ENCODE measurements at regions not wholly inside any gene's neighbourhood (a gene's known extent, or its start where the extent isn't known, plus 50 kb on each side); places are given as distances from the start of the nearest gene placed in this dataset.
"Not testable (repeated sequence)": the region's sequence is repeated elsewhere in the genome, so short reads cannot be mapped to it uniquely, and the experiment has no call there.

DNA sequence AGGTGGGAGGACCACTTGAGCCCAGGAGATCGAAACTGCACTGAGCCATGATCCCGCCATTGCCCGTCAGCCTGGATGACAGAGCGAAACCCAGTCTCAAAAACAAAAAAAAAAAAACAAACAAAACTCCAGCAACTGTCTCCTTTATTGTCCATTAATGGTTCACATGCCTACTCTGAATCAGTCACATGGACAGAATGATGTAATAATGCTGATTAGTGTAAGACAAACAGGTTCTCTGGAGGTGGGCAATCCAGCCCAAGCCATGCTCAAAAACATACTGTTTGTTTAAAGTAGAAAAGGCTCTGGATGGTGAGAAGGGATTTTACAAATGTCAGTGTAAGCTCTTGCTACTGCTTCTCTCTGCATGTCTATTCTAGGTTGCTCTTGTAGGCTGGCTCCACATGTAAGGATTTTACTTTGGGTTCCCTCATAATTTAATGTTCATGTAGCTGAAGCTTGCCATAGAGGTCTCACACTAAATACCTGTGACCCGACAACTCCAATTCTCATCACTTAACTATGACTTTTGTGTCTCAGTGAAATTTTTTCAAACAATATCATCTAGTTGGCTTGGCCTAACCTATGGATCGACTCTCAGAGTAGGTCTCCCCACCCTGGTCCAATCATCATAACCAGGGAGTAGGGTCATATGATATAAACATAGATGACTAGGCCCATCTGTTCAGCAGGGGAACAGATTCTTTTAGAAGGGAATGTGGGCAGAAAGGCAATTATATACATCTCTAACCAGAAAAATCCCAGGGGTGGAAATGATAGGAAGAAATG is 83.9 kb upstream of the SLC39A10 start:
- no peak overlapping the region for H3K4me3 ChIP-seq
- H3K27ac ChIP-seq: no peak overlapping the region
- BruUV-seq (replicated peaks): no TSS peak
- no peak overlapping the region for H3K4me2 ChIP-seq
- H3K79me2 ChIP-seq (ENCODE audit: low read depth): no peaks in the 10 kb centered on the region
- H2AFZ ChIP-seq: no peak overlapping the region
- H3F3A ChIP-seq (ENCODE audit: insufficient read depth, low read depth): no peaks in the 10 kb centered on the region
- ChIA-PET CTCF (no interaction called here), POLR2A (ENCODE audit: unreplicated experiment) (no interaction called here)
- H3K27me3 ChIP-seq (ENCODE audit: insufficient read depth, low read depth): no peaks in the 10 kb centered on the region
- H3K36me3 ChIP-seq (ENCODE audit: low read depth): no peaks in the 10 kb centered on the region
- H3K9me2 ChIP-seq (ENCODE audit: insufficient read depth): no peaks in the 10 kb centered on the region
- H3K4me1 ChIP-seq (replicated peaks; ENCODE audit: insufficient read depth): peaks cover 10% of the 10 kb centered on the region
- intact Hi-C loops (cut with micrococcal nuclease; ENCODE audit: unreplicated experiment): no loop called here
- no peak for DNase-seq
- H3K9me3 ChIP-seq (ENCODE audit: insufficient read depth, low read depth): no peaks in the 10 kb centered on the region
- H4K20me1 ChIP-seq (ENCODE audit: insufficient read depth): no peaks in the 10 kb centered on the region
- TF ChIP-seq CTCF (conservative IDR thresholded peaks at IDR 0.05): no peak
- TF ChIP-seq EZH2 (IDR thresholded peaks at IDR 0.05; ENCODE audit: low read depth): no peak

- H3K36me3 ChIP-seq (ENCODE audit: low read depth): no peaks in the 10 kb centered on the region
- no TSS peak for BruUV-seq (replicated peaks)
- ChIA-PET POLR2A (ENCODE audit: unreplicated experiment) (no interaction called here), CTCF (no interaction called here)
- no peaks in the 10 kb centered on the region for H3K9me2 ChIP-seq (ENCODE audit: insufficient read depth)
- no peaks in the 10 kb centered on the region for H3F3A ChIP-seq (ENCODE audit: insufficient read depth, low read depth)
- H3K27ac ChIP-seq: no peak overlapping the region
- no peak overlapping the region for H2AFZ ChIP-seq
- H3K4me2 ChIP-seq: no peak overlapping the region
- intact Hi-C loops (cut with micrococcal nuclease; ENCODE audit: unreplicated experiment): no loop called here
- no peaks in the 10 kb centered on the region for H4K20me1 ChIP-seq (ENCODE audit: insufficient read depth)
- DNase-seq: no peak
- H3K4me1 ChIP-seq (replicated peaks; ENCODE audit: insufficient read depth): no peaks in the 10 kb centered on the region
- H3K9me3 ChIP-seq (ENCODE audit: insufficient read depth, low read depth): no peaks in the 10 kb centered on the region
- no peaks in the 10 kb centered on the region for H3K79me2 ChIP-seq (ENCODE audit: low read depth)
- TF ChIP-seq CTCF (conservative IDR thresholded peaks at IDR 0.05): no peak
- TF ChIP-seq EZH2 (IDR thresholded peaks at IDR 0.05; ENCODE audit: low read depth): no peak
- no peak overlapping the region for H3K4me3 ChIP-seq
- H3K27me3 ChIP-seq (ENCODE audit: insufficient read depth, low read depth): no peaks in the 10 kb centered on the region
Observed at GRCh38 chr2:195570329-195570728, 86.7 kb upstream of the SLC39A10 start.

DNA sequence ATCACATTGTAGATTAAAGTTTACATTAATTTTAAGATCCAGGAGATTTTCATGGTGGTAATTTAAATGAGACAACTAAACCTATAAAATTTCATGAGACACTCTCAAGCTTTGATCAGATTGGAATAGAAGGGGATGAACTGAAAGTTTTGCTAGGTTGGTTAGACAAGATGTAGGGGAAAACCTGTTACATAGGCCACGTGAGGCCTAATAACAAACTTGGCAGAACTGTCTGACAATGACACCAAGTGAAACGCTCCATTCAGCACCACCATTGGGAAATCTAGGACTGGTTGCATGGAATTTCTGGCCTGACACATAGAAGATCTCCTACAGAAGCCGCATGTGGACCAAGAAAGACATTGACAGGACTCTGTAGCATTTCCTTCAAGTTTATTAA is 87.8 kb upstream of the SLC39A10 start:
- Histone ChIP-seq H3K27me3 (ENCODE audit: insufficient read depth, low read depth) (no peaks in the 10 kb centered on the region), H3K9me2 (ENCODE audit: insufficient read depth) (no peaks in the 10 kb centered on the region), H3K27ac (no peak overlapping the region), H3K4me2 (no peak overlapping the region), H3K79me2 (ENCODE audit: low read depth) (no peaks in the 10 kb centered on the region), H2AFZ (no peak overlapping the region; the same call in 1 of the 2 replicates), H3K4me1 (replicated peaks; ENCODE audit: insufficient read depth) (no peaks in the 10 kb centered on the region), H4K20me1 (ENCODE audit: insufficient read depth) (no peaks in the 10 kb centered on the region), H3K9me3 (ENCODE audit: insufficient read depth, low read depth) (no peaks in the 10 kb centered on the region), H3F3A (ENCODE audit: insufficient read depth, low read depth) (no peaks in the 10 kb centered on the region), H3K4me3 (no peak overlapping the region), H3K36me3 (ENCODE audit: low read depth) (no peaks in the 10 kb centered on the region)
- intact Hi-C loops (cut with micrococcal nuclease; ENCODE audit: unreplicated experiment): loop anchor here (10.0 kb wide), 1 partner anchor 46 kb away; no protein-coding TSS in a partner anchor
- DNase-seq: no peak
- POLR2A ChIA-PET (ENCODE audit: unreplicated experiment): no interaction called here
- CTCF ChIA-PET: no interaction called here
- TF ChIP-seq EZH2 (IDR thresholded peaks at IDR 0.05; ENCODE audit: low read depth): no peak
- TF ChIP-seq CTCF (conservative IDR thresholded peaks at IDR 0.05): no peak
- BruUV-seq (replicated peaks): no TSS peak

- H3F3A ChIP-seq (ENCODE audit: insufficient read depth, low read depth); H3K79me2 ChIP-seq (ENCODE audit: low read depth); H3K27me3 ChIP-seq (ENCODE audit: insufficient read depth, low read depth); H3K4me1 ChIP-seq (replicated peaks; ENCODE audit: insufficient read depth); H3K9me3 ChIP-seq (ENCODE audit: insufficient read depth, low read depth); CTCF ChIA-PET; DNase-seq; H3K27ac ChIP-seq; H3K4me2 ChIP-seq; H2AFZ ChIP-seq; H4K20me1 ChIP-seq (ENCODE audit: insufficient read depth); H3K9me2 ChIP-seq (ENCODE audit: insufficient read depth); H3K4me3 ChIP-seq; BruUV-seq (replicated peaks); H3K36me3 ChIP-seq (ENCODE audit: low read depth): not testable (repeated sequence)
- intact Hi-C loops (cut with micrococcal nuclease; ENCODE audit: unreplicated experiment): loop anchor here (5.0 to 10.0 kb wide), 2 partner anchors 42 to 50 kb away; no protein-coding TSS in a partner anchor
- POLR2A ChIA-PET (ENCODE audit: unreplicated experiment): interaction anchor here (0.6 kb wide), 1 partner anchor 727 kb away, joined by 5 read pairs; no protein-coding TSS in a partner anchor
Observed at GRCh38 chr2:195564625-195565135, 92.3 kb upstream of the SLC39A10 start.

Measured in PC-9 (cell line).